ENCODE measurements at regions not wholly inside any gene's neighbourhood (a gene's known extent, or its start where the extent isn't known, plus 50 kb on each side); places are given as distances from the start of the nearest gene placed in this dataset.

DNA sequence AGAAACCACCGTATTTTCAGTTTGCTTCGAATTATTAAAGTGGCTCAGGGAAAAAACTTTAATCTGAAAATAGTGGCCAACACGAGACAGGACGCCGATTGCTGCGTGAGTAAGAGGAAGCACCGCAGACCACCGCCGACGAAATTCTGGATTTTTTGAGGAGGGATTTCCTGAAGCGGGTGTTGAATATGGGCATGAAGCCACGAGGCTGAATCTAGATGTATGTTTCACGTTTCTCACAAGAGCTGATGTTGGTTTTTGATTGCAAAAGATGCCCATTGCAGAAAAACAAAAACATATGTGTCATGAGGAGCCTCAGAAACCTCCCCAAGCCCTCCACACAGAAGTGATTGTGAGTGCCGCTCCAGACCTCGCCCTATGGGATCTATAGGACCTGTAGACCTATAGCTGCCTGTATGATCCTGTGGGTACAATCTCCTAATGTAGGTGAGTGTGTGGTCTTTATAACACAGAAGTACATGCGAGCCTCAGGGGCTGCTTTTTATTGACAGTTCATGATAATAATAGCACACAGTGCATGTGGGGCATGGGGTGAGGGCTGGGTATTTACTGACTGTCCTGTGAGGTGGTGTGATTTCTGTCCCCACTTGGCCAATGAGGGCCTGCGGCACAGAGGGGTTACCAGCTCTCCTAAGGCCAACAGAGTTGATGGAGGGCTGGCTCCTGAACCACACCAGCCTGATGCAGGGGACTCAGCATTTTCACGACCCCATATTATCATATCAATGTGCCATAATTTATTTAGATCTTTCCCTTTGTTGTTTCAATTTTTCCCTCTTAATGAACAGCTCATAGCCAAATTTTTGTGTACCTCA, 243.9 kb downstream of the DLL1 start:
- H3K14ac ChIP-seq (ENCODE audit: low read length in 2 of 2), result no peak overlapping the region
- H2AFZ ChIP-seq (ENCODE audit: low read depth, low read length), result no peak overlapping the region
- no peak overlapping the region for H3K18ac ChIP-seq (ENCODE audit: low read depth in 1 of 2, low read length in 2 of 2)
- H3K4me2 ChIP-seq (ENCODE audit: low read length, poor library complexity, severe bottlenecking), result no peak overlapping the region
- H3K4me1 ChIP-seq (ENCODE audit: control insufficient read depth, insufficient read depth, low read depth, low read length), result no peaks in the 10 kb centered on the region
- no peak overlapping the region for H3K23ac ChIP-seq (ENCODE audit: low read length in 2 of 2)
- H2BK15ac ChIP-seq (ENCODE audit: low read depth, poor library complexity, severe bottlenecking), result no peak overlapping the region
- no peak overlapping the region for H3K4ac ChIP-seq (ENCODE audit: low read depth in 1 of 2, low read length in 2 of 2)
- H2BK12ac ChIP-seq (ENCODE audit: low read length in 2 of 2), result no peak overlapping the region
- no peaks in the 10 kb centered on the region for H3K36me3 ChIP-seq (ENCODE audit: control insufficient read depth in 1 of 2, insufficient read depth in 2 of 2, low read depth in 1 of 2, low read length in 2 of 2)
- H3K4me3 ChIP-seq (ENCODE audit: insufficient read depth in 1 of 2, low read depth in 1 of 2, low read length in 2 of 2), result no peak overlapping the region
- no peak overlapping the region for H4K8ac ChIP-seq (ENCODE audit: low read length)
- no peak overlapping the region for H3K27ac ChIP-seq (ENCODE audit: low read length, poor library complexity, severe bottlenecking)
- no peaks in the 10 kb centered on the region for H3K9me3 ChIP-seq (ENCODE audit: control insufficient read depth, low read length)
- WGBS, result 70% methylated on average over 18 of the region's 18 CpGs
- H2BK5ac ChIP-seq (ENCODE audit: low read depth, low read length, poor library complexity, severe bottlenecking), result no peak overlapping the region
- H2AK5ac ChIP-seq (ENCODE audit: low read length, severe bottlenecking), result no peak overlapping the region
- H3K79me1 ChIP-seq (replicated peaks; ENCODE audit: low read length, poor library complexity, severe bottlenecking), result no peaks in the 10 kb centered on the region
- DNase-seq, result no peak
- H3K27me3 ChIP-seq (ENCODE audit: control insufficient read depth in 1 of 2, insufficient read depth in 1 of 2, low read length in 2 of 2), result peaks cover 0 to 19% of the 10 kb centered on the region in 2 experiments
- H4K91ac ChIP-seq (ENCODE audit: low read length), result no peak overlapping the region
- H3K9ac ChIP-seq (ENCODE audit: low read length), result no peak overlapping the region
- no peak overlapping the region for H2BK120ac ChIP-seq (ENCODE audit: low read depth, low read length)

DNA sequence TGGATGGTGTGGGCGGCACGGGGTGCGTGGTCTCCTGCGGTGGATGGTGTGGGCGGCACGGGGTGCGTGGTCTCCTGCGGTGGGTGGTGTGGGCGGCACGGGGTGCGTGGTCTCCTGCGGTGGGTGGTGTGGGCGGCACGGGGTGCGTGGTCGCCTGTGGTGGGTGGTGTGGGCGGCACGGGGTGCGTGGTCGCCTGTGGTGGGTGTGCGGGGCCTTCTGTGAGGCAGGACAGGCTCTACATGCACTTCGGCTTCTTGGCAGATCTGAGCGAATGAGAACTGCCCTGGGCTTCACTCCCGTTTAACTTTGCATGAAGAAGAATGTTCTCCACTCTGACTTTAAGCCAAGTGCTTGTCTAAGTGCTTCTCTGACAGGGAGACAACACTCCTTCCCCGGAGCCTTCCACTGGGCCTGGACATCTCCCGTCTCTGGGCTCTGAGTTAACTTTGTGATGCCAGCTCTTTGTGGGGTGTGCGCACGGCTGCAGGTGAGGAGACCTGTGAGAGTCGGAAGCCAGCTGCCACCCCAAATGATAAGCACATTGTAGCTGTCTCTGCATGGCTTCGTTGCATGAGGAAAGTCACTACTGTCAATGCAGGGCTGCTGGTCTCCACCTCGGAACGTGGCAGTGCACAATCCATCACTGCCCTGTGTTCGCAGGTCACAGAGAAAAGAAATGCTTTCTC, 244.8 kb downstream of the DLL1 start:
- H3K14ac ChIP-seq (ENCODE audit: low read length in 2 of 2), result no peak overlapping the region
- no peak overlapping the region for H3K23ac ChIP-seq (ENCODE audit: low read length in 2 of 2)
- no peak overlapping the region for H3K4me3 ChIP-seq (ENCODE audit: insufficient read depth in 1 of 2, low read depth in 1 of 2, low read length in 2 of 2)
- no peak overlapping the region for H4K91ac ChIP-seq (ENCODE audit: low read length)
- no peak overlapping the region for H3K9ac ChIP-seq (ENCODE audit: low read length)
- H3K36me3 ChIP-seq (ENCODE audit: control insufficient read depth in 1 of 2, insufficient read depth in 2 of 2, low read depth in 1 of 2, low read length in 2 of 2), result no peaks in the 10 kb centered on the region
- no peak overlapping the region for H2BK15ac ChIP-seq (ENCODE audit: low read depth, poor library complexity, severe bottlenecking)
- H4K8ac ChIP-seq (ENCODE audit: low read length), result no peak overlapping the region
- H3K27me3 ChIP-seq (ENCODE audit: control insufficient read depth in 1 of 2, insufficient read depth in 1 of 2, low read length in 2 of 2), result peaks cover 0 to 19% of the 10 kb centered on the region in 2 experiments
- H2AFZ ChIP-seq (ENCODE audit: low read depth, low read length), result no peak overlapping the region
- no peak overlapping the region for H3K18ac ChIP-seq (ENCODE audit: low read depth in 1 of 2, low read length in 2 of 2)
- no peaks in the 10 kb centered on the region for H3K4me1 ChIP-seq (ENCODE audit: control insufficient read depth, insufficient read depth, low read depth, low read length)
- H3K4ac ChIP-seq (ENCODE audit: low read depth in 1 of 2, low read length in 2 of 2), result no peak overlapping the region
- 84% methylated on average over 33 of the region's 33 CpGs for WGBS
- H3K27ac ChIP-seq (ENCODE audit: low read length, poor library complexity, severe bottlenecking), result no peak overlapping the region
- no peak overlapping the region for H2BK120ac ChIP-seq (ENCODE audit: low read depth, low read length)
- H3K79me1 ChIP-seq (replicated peaks; ENCODE audit: low read length, poor library complexity, severe bottlenecking), result no peaks in the 10 kb centered on the region
- no peak overlapping the region for H2BK12ac ChIP-seq (ENCODE audit: low read length in 2 of 2)
- no peak overlapping the region for H3K4me2 ChIP-seq (ENCODE audit: low read length, poor library complexity, severe bottlenecking)
- no peak overlapping the region for H2AK5ac ChIP-seq (ENCODE audit: low read length, severe bottlenecking)
- no peaks in the 10 kb centered on the region for H3K9me3 ChIP-seq (ENCODE audit: control insufficient read depth, low read length)
- no peak for DNase-seq
- H2BK5ac ChIP-seq (ENCODE audit: low read depth, low read length, poor library complexity, severe bottlenecking), result no peak overlapping the region

DNA sequence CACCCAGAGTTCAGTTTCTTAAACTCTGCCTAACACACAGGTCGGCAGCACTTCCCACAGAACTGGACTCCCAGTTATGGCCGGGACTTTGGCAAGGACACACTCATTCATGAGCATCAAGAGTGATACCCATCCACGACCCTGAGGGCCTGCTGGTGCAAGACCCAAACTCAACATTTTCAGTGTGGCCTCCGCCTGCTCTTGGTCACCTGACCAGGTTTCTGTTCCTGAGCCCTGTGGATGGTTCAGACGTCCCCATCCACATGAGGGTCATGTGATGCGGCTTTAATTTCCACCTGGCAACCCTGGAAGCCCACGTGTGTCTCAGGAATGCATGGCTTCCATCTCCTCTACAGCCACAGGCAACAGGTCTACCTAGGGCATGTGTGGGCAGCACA, 245.3 kb downstream of the DLL1 start:
- Histone ChIP-seq H2BK5ac (ENCODE audit: low read depth, low read length, poor library complexity, severe bottlenecking) (no peak overlapping the region), H2AK5ac (ENCODE audit: low read length, severe bottlenecking) (no peak overlapping the region), H2AFZ (ENCODE audit: low read depth, low read length) (no peak overlapping the region), H2BK120ac (ENCODE audit: low read depth, low read length) (no peak overlapping the region), H2BK15ac (ENCODE audit: low read depth, poor library complexity, severe bottlenecking) (no peak overlapping the region), H3K4me2 (ENCODE audit: low read length, poor library complexity, severe bottlenecking) (no peak overlapping the region), H3K9ac (ENCODE audit: low read length) (no peak overlapping the region), H3K23ac (ENCODE audit: low read length in 2 of 2) (no peak overlapping the region), H3K79me1 (replicated peaks; ENCODE audit: low read length, poor library complexity, severe bottlenecking) (no peaks in the 10 kb centered on the region), H3K4me3 (ENCODE audit: insufficient read depth in 1 of 2, low read depth in 1 of 2, low read length in 2 of 2) (no peak overlapping the region), H3K18ac (ENCODE audit: low read depth in 1 of 2, low read length in 2 of 2) (no peak overlapping the region), H3K27ac (ENCODE audit: low read length, poor library complexity, severe bottlenecking) (no peak overlapping the region), H3K4ac (ENCODE audit: low read depth in 1 of 2, low read length in 2 of 2) (no peak overlapping the region), H4K8ac (ENCODE audit: low read length) (no peak overlapping the region), H3K27me3 (ENCODE audit: control insufficient read depth in 1 of 2, insufficient read depth in 1 of 2, low read length in 2 of 2) (peaks cover 0 to 15% of the 10 kb centered on the region in 2 experiments), H3K4me1 (ENCODE audit: control insufficient read depth, insufficient read depth, low read depth, low read length) (no peaks in the 10 kb centered on the region), H3K36me3 (ENCODE audit: control insufficient read depth in 1 of 2, insufficient read depth in 2 of 2, low read depth in 1 of 2, low read length in 2 of 2) (no peaks in the 10 kb centered on the region), H2BK12ac (ENCODE audit: low read length in 2 of 2) (no peak overlapping the region), H4K91ac (ENCODE audit: low read length) (no peak overlapping the region), H3K14ac (ENCODE audit: low read length in 2 of 2) (no peak overlapping the region), H3K9me3 (ENCODE audit: control insufficient read depth, low read length) (no peaks in the 10 kb centered on the region)
- no peak for DNase-seq
- 79% methylated on average over 7 of the region's 7 CpGs for WGBS

DNA sequence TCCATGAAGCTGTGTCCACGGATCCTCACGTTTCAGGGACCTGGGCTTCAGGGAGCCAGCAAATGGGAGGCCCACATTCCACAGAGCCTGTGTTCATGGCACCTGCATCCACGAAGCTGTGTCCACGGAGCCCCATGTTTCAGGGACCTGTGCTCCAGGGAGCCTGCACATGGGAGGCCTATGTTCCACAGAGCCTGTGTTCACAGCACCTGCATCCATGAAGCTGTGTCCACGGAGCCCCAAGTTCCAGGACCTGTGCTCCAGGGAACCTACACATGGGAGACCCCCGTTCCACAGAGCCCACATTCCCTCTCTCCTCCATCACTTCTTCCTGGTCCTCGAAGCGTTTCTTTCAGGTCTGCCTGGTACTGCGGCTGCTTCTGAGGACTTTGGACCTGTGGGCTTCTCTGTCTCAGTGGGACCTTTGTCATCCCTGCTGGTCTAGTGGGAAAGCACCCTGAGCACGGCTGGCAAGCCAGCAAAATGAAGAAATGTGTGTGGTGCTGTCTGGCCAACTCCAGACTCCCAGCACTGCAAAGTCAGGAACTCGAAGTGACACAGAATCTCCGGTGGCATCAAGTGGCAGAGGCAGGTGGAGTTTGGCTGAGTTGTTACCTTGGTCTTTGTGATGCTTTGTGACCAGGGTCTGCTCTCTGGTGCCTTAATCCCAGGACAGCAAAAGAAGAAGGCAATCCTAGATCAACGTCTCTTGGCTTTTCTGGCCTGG, 245.9 kb downstream of the DLL1 start:
- Histone ChIP-seq H3K18ac (ENCODE audit: low read depth in 1 of 2, low read length in 2 of 2) (no peak overlapping the region), H3K9ac (ENCODE audit: low read length) (no peak overlapping the region), H2AFZ (ENCODE audit: low read depth, low read length) (no peak overlapping the region), H2AK5ac (ENCODE audit: low read length, severe bottlenecking) (no peak overlapping the region), H2BK12ac (ENCODE audit: low read length in 2 of 2) (no peak overlapping the region), H3K4me1 (ENCODE audit: control insufficient read depth, insufficient read depth, low read depth, low read length) (no peaks in the 10 kb centered on the region), H3K23ac (ENCODE audit: low read length in 2 of 2) (no peak overlapping the region), H3K27ac (ENCODE audit: low read length, poor library complexity, severe bottlenecking) (no peak overlapping the region), H2BK5ac (ENCODE audit: low read depth, low read length, poor library complexity, severe bottlenecking) (no peak overlapping the region), H3K4me3 (ENCODE audit: insufficient read depth in 1 of 2, low read depth in 1 of 2, low read length in 2 of 2) (no peak overlapping the region), H2BK15ac (ENCODE audit: low read depth, poor library complexity, severe bottlenecking) (no peak overlapping the region), H3K4me2 (ENCODE audit: low read length, poor library complexity, severe bottlenecking) (no peak overlapping the region), H4K91ac (ENCODE audit: low read length) (peak overlapping the region; percentile 65), H3K36me3 (ENCODE audit: control insufficient read depth in 1 of 2, insufficient read depth in 2 of 2, low read depth in 1 of 2, low read length in 2 of 2) (no peaks in the 10 kb centered on the region), H2BK120ac (ENCODE audit: low read depth, low read length) (no peak overlapping the region), H3K14ac (ENCODE audit: low read length in 2 of 2) (no peak overlapping the region), H4K8ac (ENCODE audit: low read length) (no peak overlapping the region), H3K27me3 (ENCODE audit: control insufficient read depth in 1 of 2, insufficient read depth in 1 of 2, low read length in 2 of 2) (peaks cover 0 to 15% of the 10 kb centered on the region in 2 experiments), H3K79me1 (replicated peaks; ENCODE audit: low read length, poor library complexity, severe bottlenecking) (no peaks in the 10 kb centered on the region), H3K4ac (ENCODE audit: low read depth in 1 of 2, low read length in 2 of 2) (no peak overlapping the region), H3K9me3 (ENCODE audit: control insufficient read depth, low read length) (no peaks in the 10 kb centered on the region)
- no peak for DNase-seq
- 75% methylated on average over 13 of the region's 13 CpGs for WGBS

Data from mesenchymal stem cell (in vitro differentiated cells and primary cell).